GM18861 (cell line): ENCODE measurements at regions not wholly inside any gene's neighbourhood (a gene's known extent, or its start where the extent isn't known, plus 50 kb on each side); places are given as distances from the start of the nearest gene placed in this dataset.

Source experiments
- ATAC-seq: cut with Tn5 transposase; IDR thresholded peaks from one replicate; pipeline ENCODE4 v1.9.1; 2021; ENCODE audit not compliant: unreplicated experiment

DNA sequence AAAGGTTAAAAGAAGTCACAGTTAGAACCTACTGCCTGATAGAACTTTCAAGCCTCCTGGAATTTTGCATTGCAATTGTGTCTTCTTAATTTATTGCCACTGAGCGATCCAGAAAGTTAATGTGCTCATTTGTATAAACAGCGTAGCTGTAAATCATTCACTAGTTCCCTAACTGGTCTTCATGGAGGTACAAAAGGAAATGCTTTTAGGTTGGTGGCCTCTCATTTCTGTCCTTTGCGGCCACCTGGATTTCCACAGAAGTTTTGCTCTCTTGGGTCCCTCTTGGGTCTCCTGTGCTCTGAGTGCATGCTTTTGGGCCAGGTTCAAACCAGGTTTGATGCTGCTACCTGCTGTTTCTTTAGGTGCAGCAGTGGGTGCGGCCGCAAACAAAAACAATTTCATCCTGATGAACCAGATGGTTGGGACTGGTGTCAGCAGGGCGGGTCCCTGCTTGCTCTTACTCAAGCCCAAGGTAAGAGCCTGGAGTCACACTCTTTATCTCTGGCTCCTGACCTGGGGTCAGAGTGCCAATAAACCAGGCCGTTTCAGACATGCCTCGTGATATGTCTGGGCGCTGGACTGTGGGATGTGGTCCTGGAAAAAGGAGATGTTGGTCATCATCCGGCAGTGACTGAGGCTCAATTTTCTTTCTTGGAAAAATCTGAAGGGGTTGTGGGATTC lies 270.1 kb downstream of the PTTG2 start:
- ATAC-seq, result no peak

DNA sequence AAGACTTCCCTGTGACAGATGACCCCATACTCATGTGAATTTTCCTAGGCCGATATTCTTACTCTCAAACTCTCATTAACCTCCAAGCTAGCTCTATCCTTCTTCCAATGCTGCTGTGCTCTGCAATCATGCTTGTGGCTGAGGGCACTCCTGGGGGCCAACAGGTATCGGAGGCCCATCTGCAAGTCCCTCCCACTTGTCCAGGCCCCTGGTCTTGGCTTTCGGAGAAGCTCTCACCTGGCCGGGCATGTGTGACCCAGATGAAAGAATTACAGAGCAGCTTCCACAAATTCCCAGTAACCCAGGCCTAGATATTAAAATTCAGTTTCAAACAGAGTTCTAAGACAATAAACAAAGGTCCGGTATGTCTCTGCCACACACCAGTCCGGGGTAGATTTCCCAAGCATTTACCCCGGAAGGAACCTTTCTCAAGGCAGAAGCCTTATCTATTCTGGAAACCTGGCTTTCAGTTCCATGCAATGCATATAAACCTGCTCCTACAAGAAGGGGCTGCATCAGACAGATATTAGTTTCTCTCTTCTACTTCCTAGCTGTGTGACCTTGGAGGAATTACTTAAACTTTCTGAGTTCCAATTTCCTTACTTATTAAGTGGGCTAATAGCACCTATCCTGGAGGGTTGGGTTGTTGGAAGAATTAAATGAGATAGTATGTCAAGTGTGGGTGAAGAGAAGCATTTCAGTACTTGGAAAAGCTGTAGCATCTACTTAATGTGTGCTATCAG lies 270.8 kb downstream of the PTTG2 start:
- ATAC-seq, result no peak

DNA sequence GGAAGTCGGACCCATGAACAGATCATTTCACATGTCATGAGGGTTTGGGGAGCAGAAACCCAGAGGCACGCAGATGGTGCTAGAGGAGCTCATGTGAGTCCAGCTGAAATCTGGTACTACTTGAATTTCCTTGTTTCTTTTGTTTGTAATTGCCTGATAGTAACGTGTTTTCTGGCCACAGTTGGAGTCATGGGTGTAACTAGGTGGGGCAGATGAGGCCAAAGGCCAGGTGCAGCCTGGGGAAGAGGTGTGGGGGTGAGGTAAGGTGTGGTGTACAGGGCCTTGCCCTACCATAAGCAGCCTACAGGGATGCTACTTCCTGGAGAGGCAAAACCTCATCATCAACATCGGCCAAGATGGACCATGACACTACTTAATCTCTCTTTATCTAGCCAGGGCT lies 271.4 kb downstream of the PTTG2 start:
- no peak for ATAC-seq

DNA sequence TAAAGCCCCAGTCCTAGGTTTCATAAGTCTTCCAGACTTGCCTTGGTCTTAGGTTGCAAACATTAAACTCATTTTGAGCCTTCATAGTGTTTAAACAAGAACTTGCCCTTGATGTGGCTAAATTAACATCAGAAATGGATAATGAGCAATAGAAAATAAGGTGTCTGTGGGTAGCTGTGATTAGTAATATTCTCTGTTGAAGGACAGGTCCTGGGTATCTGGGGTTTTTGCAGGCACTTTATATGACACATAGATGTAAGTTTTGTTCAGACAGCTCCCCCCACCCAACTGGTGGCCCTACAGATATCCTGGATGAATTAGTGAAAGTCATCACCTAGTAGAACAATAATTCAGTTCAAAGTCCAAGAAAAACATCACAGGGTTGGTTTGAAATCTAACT lies 272.5 kb downstream of the PTTG2 start:
- no peak for ATAC-seq

DNA sequence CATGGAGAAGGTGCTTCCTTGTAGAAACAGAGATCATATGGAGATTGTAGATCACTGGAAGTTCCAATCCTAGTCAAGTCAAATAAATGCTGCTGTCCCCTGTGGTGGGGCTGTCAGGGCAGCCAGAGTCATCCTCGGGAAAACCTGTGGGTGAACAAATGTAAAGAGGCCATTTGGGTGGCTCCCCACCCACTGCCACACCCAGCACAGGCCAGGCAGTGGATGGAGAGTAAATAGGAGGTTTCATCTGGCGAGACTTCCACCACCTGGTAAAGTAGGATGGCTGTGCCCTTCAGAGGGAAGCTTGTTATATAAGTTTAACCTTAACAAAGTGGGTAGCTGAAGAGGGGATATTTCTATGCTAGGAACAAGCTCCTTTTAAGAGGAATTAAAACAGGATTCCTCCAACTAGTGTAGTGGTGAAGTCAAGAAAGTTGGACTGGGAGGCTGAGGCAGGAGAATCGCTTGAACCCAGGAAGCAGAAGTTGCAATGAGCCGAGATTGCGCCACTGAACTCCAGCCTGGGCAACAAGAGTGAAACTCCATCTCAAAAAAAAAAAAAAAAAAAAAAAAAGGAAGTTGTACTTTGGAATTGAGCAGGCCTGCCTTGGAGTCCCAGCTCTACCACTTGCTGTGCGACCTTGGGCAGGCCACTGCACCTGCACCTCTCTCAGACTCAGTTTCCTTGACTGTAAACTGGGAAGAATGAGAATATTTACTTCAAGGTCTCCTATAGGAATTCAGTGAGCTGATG lies 273.7 kb downstream of the PTTG2 start:
- no peak for ATAC-seq

DNA sequence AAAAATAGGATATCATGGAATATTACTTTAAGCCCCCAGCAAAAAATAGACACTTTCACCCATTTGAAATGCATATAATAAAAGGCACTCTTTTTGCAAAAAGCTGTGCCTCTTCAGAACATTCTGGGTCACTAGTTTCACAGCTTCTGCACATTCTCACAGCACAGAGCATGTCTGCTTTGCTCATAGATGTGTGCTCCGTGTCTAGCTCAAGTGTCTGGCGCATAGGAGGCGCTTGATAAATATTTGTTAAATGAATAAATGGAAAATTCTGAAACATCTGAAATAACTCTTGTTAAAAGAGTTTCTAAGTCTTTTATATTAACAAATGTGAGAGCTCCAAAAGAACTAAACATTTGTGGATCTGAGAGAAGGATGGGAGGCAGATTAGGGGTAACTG lies 275.2 kb downstream of the PTTG2 start:
- ATAC-seq, result no peak

DNA sequence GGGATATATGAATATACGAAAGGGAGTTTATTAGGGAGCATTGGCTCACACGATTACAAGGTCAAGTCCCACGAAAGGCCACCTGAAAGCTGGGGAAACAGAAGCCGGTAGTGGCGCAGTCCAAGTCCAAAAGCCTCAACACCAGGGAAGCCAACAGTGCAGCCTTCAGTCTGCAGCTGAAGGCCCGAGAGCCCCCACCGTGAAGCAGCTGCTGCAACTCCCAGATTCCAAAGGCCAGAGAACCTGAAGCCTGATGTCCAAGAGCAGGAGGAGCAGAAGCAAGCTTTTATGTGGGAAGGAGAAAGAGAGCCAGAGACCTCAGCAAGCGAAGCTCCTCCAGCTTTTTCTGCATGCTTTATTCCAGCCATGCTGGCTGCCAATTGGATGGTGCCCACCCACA lies 275.8 kb downstream of the PTTG2 start:
- ATAC-seq, result no peak

DNA sequence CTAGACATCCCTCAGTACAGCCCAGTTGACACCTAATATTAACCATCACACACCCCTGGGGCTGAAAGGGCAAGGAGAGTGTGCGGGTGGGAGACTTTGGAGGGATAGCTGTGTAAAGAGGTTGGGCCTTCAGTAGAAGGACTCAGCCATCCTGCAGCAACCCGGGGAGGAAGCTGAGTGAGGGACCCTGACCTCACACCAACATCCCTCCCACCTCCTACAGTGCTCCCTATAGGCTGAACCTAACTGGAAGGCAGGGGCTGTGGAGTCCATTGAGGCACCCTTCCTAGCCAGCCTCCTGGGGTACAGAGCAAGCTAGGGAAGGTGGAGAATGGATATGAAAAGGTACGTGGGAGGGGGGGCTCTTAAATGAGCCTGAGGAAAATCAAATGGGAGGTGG lies 276.3 kb downstream of the PTTG2 start:
- no peak for ATAC-seq

DNA sequence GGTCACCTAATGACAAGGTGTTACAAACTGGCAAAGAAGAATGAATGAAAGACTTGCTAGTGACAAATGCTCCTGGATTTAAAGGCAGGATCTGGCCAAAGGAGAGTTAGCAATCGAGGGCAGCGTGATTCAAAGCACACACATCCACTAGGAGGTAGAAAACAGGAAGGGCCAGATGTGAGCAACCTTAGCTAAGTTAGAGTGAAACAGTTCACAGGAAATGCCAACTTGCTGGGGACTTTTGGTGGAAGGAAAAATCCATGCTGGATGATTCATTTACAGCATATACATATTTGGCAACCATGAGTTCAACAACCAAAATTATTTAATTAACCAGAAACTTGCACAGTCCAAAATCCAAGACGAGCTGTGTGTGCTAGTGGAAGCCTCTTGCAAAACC lies 276.9 kb downstream of the PTTG2 start:
- no peak for ATAC-seq

DNA sequence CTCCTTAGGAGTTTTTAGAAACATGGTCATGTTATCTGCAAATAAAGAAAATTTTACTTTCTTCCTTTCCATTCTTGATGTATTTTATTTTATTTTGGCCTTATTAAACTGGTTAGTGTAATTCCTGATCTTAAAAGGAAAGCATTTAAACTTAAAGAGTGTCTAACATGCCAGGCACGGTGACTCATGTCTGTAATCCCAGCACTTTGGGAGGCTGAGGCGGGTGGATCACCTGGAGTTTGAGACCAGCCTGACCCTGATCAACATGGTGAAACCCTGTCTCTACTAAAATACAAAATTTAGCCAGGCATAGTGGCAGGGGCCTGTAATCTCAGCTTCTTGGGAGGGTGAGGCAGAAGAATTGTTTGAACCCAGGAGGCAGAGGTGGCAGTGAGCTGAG lies 281.3 kb downstream of the PTTG2 start:
- no peak for ATAC-seq

DNA sequence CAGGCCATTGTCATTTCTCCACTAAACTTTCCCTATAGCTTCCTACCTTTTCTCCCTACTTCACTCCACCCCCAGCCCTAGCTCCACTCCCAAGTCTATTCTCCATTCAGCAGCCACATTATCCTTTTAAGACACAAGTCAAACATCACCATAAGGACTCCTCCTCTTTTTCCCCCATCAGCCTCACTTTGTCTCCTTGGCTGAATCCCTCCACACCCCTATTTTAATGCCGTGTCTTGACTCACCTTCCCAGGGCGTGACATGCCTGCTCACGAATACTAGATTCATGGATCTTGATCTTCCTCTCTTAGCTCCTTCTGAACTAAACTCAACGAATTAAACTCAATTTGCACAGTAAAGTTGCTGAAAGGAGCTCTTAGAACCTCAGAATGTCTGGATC lies 281.9 kb downstream of the PTTG2 start:
- no peak for ATAC-seq

DNA sequence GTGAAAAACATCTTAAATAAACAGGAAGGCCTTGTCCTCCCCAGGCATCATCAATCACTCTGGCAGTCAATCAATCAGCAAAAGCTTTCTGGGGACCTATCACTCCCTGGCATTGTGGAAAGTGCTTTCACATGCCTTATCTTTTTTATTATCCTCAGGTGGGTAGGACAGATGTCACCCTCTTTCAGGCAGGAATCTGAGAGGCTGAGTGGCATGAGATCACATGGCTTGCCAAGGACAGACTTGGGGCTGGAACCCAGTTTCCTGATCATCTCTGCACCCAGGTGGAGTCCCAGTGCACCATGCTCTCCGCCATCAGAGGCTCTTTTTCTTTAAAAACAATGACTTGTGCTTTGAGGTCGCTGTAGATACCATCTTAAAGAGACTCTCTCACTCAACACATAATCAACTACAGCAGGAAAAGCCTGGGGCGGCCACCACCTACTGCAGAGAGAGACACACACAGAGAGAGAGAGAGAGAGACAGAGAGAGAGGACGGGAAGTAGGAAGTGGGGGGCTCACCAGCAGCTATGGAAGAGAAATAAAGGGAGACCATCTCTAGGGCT lies 282.7 kb downstream of the PTTG2 start:
- ATAC-seq, result no peak

DNA sequence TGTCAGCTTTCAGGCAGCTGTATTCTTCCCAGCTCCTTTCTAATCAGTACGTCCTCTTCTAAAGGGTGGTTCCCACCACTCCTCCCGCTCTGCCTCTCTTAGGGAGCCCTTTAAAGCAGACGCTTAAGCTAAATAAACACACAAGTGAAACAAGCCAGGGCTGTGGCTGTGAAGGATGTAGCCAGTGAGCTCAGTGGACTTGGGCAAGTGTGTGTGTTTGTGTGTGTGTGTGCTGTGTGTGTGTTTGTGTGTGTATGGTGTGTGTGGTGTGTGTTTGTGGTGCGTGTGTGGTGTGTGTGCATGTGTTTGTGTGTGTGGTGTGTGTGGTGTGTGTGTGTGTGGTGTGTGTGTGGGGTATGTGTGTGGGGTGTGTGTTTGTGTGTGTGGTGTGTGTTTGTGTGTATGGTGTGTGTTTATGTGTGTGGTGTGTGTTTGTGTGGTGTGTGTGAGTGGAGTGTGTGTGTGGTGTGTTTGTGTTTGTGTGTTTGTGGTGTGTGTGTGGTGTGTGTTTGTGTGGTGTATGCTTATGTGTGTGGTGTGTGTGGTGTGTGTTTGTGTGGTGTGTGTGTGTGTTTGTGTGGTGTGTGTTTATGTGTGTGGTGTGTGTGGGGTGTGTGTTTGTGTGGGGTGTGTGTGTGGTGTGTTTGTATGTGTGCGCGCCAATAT lies 283.3 kb downstream of the PTTG2 start:
- ATAC-seq, result no peak

DNA sequence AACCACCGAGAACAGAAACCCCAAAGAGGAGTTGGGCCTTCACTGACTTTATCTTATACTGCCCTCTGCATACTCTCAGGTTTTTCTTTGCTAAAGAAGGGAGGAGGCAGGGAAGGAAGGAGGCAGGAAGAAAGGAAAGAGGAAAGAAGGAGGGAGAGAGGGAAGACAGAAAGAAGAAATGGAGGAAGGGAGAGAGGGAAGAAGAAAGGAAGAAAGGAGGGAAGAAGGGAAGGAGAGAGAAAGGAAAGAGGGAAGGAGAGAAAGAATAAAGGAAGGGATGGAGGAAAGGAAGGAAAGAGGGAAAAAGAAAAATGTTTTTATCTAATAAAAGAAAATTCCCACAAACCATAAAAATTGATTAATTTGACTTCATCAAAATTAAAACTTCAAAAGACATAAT lies 294.6 kb downstream of the PTTG2 start:
- no peak for ATAC-seq

DNA sequence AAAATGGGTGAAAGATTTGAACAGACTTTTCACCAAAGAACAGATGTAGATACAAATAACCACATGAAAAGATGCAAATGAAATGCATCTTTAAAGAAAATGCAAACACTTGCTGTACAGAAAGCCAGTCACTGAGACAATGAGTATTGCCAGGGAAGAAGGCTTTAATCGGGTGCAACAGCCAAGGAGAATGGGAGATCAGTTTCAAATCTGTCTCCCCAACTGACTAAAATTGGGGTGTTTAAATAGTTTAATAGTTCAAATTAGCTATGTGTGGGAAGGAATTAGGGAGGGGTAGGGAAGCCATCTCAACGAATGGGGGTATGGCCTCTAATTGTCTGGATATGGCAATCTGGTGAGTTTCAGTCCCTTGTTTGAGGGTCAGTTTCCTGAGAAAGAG lies 295.4 kb downstream of the PTTG2 start:
- no peak for ATAC-seq

DNA sequence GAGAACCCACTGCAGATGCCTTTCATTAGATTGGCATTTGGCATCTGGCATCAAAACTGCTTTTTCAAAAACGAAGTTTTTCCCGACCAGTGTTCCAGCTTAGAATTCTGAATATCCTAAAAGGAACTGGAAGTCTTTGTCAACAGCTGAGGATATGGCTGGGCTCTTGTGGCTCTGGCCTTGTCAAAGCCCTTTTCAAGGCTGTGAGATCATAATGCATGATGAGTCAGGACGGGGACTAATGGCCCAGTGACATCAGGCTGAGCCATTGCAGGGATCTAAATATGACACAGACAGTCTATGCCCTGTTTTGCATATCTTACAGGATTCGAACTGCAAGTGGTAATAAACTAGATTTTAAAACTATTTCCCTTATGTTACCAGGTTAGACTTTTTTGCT lies 306.4 kb downstream of the PTTG2 start:
- no peak for ATAC-seq

DNA sequence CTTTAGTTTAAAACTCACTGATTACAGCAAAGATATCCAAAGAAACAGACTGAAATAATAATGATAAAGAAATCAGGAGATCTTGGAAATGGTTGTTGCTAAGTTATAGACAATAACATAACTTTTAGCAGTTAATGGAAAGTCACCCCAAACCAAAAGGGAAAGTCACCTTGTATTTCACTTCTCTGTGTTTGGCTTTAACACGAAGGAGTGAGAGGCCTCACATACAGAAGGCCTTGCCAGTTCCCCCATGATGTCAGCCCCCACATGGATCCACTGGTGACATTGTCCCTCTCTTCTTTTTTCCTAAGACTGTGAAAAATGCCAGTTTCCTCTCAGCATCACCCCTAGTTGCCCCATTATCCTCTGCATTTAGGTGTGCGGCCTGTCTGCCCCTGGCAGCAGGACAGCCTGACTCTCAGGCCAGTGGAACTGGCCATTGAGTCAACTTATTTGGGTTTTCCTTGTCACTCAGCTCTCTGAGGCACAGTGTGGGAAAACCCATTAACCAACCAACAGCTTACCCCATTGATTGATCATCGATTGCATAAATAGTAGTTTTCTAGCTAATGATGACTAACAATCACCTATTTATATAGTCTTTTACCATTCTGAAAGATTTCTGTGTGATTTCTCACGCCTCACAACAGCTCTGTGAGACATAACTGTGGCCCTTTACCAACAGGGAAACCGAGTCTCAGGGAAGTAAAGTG lies 308.1 kb downstream of the PTTG2 start:
- no peak for ATAC-seq

DNA sequence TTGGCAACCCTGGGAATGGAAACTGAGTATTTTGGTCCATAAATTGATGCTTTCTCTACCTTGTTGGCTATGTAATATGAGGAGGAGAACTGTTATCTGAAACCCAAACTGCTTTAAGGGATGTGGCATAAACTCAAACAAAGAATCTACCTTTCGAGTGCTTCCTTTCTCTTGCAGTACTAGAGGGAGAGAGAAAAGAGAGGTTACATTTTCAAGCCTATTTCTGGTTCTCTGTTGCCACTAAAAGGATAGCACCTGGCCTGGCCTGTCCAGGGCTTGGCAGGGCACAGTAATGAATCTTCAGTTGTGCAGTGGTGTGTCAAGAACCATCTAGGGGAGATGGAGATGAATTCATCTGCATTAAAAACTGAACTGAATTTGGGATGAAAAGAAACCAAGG lies 308.6 kb downstream of the PTTG2 start:
- ATAC-seq, result no peak

DNA sequence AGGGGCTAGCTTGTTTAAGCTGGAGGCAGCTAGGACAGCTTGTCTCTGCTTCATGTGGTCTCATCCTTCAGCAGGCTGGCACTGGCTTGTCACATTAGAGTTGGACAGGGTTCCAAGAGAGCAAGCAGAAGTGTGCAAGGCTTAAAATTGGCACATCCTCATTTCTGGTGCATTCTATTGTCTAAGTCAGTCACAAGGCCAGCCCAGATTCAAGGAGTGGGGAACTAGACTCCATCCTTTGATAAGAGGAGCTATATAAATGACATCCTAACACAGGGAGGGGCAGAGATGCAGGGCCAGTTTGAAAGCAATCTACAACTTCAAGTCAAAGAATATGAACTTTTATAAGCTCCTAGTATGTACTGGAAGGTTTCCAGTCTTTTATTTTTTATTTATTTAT lies 313.2 kb downstream of the PTTG2 start:
- ATAC-seq, result no peak

DNA sequence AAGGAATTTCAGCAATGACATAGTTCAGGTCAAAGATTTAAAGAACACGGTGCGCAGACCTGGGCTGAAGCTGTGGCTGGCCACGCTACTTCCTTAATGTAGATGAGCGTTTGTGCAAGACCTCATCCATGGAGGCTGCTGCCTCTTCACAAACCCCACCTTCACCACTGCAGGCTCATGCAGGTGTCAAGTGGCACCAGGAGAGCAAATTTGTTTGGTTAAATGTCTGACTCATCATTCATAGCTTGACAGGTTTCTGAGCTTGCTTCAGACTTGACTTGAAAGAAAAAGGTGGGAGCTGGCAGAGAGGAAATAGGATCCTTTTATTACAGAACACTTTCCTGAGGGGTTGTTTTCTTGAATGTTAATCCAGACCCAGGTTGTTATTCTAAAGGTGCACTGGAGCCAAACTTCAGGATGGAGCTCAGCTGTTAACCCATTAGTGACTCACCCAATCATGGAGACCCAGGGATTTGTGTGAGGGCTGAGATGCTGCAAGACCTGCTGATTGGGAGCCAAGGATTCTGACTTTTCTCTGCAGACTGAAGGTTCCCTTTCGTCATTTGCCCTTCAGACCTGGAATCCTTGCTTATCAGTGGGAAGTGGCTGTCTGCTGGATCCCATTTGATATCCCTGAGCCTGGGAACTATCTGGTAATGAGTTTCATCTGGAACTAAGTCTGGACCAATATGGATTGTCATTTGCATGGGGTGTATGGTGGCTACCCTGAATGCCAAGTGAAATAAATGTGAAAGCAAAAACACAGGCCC lies 315.3 kb downstream of the PTTG2 start:
- no peak for ATAC-seq
